GM23248 (cell line): ENCODE measurements at regions not wholly inside any gene's neighbourhood (a gene's known extent, or its start where the extent isn't known, plus 50 kb on each side); places are given as distances from the start of the nearest gene placed in this dataset.

ENCODE experiments used
- DNase-seq: peaks from one replicate; pipeline ENCODE4 v3.0.0-alpha.2; 2015
- H2AFZ ChIP-seq: fragments of 200-600 bp; sonication (generic); 2 replicates; pipeline ENCODE4 v1.6.1; 2016; ENCODE audit warnings: antibody characterized with exemption
- H3F3A ChIP-seq: fragments of 200-600 bp; sonication (generic); 2 replicates; pipeline ENCODE4 v1.6.1; 2016; ENCODE audit warnings: mild to moderate bottlenecking, antibody characterized with exemption, mixed run types; ENCODE audit not compliant: insufficient read depth
- H3K27ac ChIP-seq: fragments of 200-600 bp; sonication (generic); 2 replicates; pipeline ENCODE4 v1.5.1; 2016; ENCODE audit warnings: mild to moderate bottlenecking
- H3K27me3 ChIP-seq: fragments of 200-600 bp; sonication (generic); replicated peaks from 2 replicates; pipeline ENCODE4 v1.6.1; 2016; ENCODE audit warnings: mild to moderate bottlenecking; ENCODE audit not compliant: insufficient read depth
- H3K36me3 ChIP-seq: fragments of 200-600 bp; sonication (generic); 2 replicates; pipeline ENCODE4 v1.6.1; 2016; ENCODE audit warnings: low read depth, mild to moderate bottlenecking
- H3K4me1 ChIP-seq: fragments of 200-600 bp; sonication (generic); 2 replicates; pipeline ENCODE4 v1.6.1; 2016; ENCODE audit warnings: mild to moderate bottlenecking; ENCODE audit not compliant: insufficient read depth
- H3K4me2 ChIP-seq: fragments of 200-600 bp; sonication (generic); one replicate; pipeline ENCODE4 v1.6.1; 2016; ENCODE audit warnings: mild to moderate bottlenecking; ENCODE audit not compliant: unreplicated experiment
- H3K4me3 ChIP-seq: fragments of 200-600 bp; sonication (generic); 2 replicates; pipeline ENCODE4 v1.5.1; 2016; ENCODE audit warnings: mild to moderate bottlenecking
- H3K79me2 ChIP-seq: fragments of 200-600 bp; sonication (generic); 2 replicates; pipeline ENCODE4 v1.6.1; 2016; ENCODE audit warnings: mild to moderate bottlenecking; ENCODE audit not compliant: insufficient read depth
- H3K9ac ChIP-seq: fragments of 200-600 bp; sonication (generic); 2 replicates; pipeline ENCODE4 v1.6.1; 2016; ENCODE audit warnings: mild to moderate bottlenecking
- H3K9me2 ChIP-seq: fragments of 200-600 bp; sonication (generic); 2 replicates; pipeline ENCODE4 v1.6.1; 2016; ENCODE audit warnings: mixed run types, mild to moderate bottlenecking, moderate library complexity; ENCODE audit not compliant: insufficient read depth
- H3K9me3 ChIP-seq: fragments of 200-600 bp; sonication (generic); one replicate; pipeline ENCODE4 v1.6.1; 2017; ENCODE audit warnings: low read depth
- H4K20me1 ChIP-seq: fragments of 200-600 bp; sonication (generic); 2 replicates; pipeline ENCODE4 v1.6.0; 2016; ENCODE audit not compliant: insufficient read depth
- EZH2 ChIP-seq: fragments of 200-600 bp; sonication (generic); IDR thresholded peaks from 2 replicates; pipeline ENCODE4 v1.6.1; 2018; ENCODE audit warnings: antibody characterized with exemption, mild to moderate bottlenecking; ENCODE audit not compliant: insufficient read depth, poor library complexity, severe bottlenecking
- EZH2phosphoT487 ChIP-seq: fragments of 200-600 bp; sonication (generic); IDR thresholded peaks from 2 replicates; pipeline ENCODE4 v1.6.1; 2018; ENCODE audit warnings: antibody characterized with exemption, moderate library complexity, mild to moderate bottlenecking, low read depth; ENCODE audit not compliant: insufficient read depth
- WGBS, 2 experiments: methylation state at CpG; one replicate each; pipeline ENCODE4 v1.1.6; 2015 to 2017; ENCODE audit warnings: low lambda C conversion rate in 2 of 2, low coverage in 1 of 2; ENCODE audit errors: missing lambda C conversion rate in 2 of 2; 5-methylcytosine and 5-hydroxymethylcytosine counted together
- in situ Hi-C: fragments of 300-500 bp; cut with MboI; formaldehyde crosslinking; loops from 2 replicates; pipeline ENCODE4 v1.15.0; 2020

GRCh38 chr13:80669112-80669511 is 328.2 kb upstream of the SPRY2 start:
- H3F3A ChIP-seq = no peaks in the 10 kb centered on the region
- H3K27me3 ChIP-seq = no peaks in the 10 kb centered on the region
- no peak overlapping the region for H3K27ac ChIP-seq
- H2AFZ ChIP-seq = no peak overlapping the region
- no peaks in the 10 kb centered on the region for H3K9me2 ChIP-seq
- no peak for TF ChIP-seq EZH2phosphoT487
- TF ChIP-seq EZH2 = no peak
- no peak overlapping the region for H3K4me2 ChIP-seq
- H3K79me2 ChIP-seq = no peaks in the 10 kb centered on the region
- in situ Hi-C loops = no loop called here
- H3K4me1 ChIP-seq = no peaks in the 10 kb centered on the region
- no peaks in the 10 kb centered on the region for H4K20me1 ChIP-seq
- WGBS, 2 experiments = 36% methylated on average over 1 of the region's 1 CpG
- DNase-seq = no peak
- no peak overlapping the region for H3K4me3 ChIP-seq
- no peaks in the 10 kb centered on the region for H3K36me3 ChIP-seq
- no peak overlapping the region for H3K9ac ChIP-seq
- no peaks in the 10 kb centered on the region for H3K9me3 ChIP-seq

- no peak for DNase-seq
- Histone ChIP-seq H3K4me1 (no peaks in the 10 kb centered on the region), H3K27me3 (no peaks in the 10 kb centered on the region), H3K79me2 (no peaks in the 10 kb centered on the region), H3K9me3 (no peaks in the 10 kb centered on the region), H3F3A (no peaks in the 10 kb centered on the region), H2AFZ (no peak overlapping the region), H3K36me3 (no peaks in the 10 kb centered on the region), H3K4me3 (no peak overlapping the region), H3K4me2 (no peak overlapping the region), H3K9me2 (no peaks in the 10 kb centered on the region), H3K9ac (no peak overlapping the region), H3K27ac (no peak overlapping the region), H4K20me1 (no peaks in the 10 kb centered on the region)
- no peak for TF ChIP-seq EZH2
- TF ChIP-seq EZH2phosphoT487 = no peak
- in situ Hi-C loops = no loop called here
- 31 to 51% methylated on average over 2 of the region's 2 CpGs for WGBS, 2 experiments
Measured at GRCh38 chr13:80668452-80668851, 327.5 kb upstream of the SPRY2 start.

GRCh38 chr13:80666782-80667552 is 326.0 kb upstream of the SPRY2 start:
- no peaks in the 10 kb centered on the region for H4K20me1 ChIP-seq
- TF ChIP-seq EZH2phosphoT487 (no peak), EZH2 (no peak)
- H3K36me3 ChIP-seq = no peaks in the 10 kb centered on the region
- no peaks in the 10 kb centered on the region for H3K27me3 ChIP-seq
- WGBS, 2 experiments = 4 to 8% methylated on average over 1 of the region's 1 CpG
- H3F3A ChIP-seq = no peaks in the 10 kb centered on the region
- H3K27ac ChIP-seq = no peak overlapping the region
- H3K9me2 ChIP-seq = no peaks in the 10 kb centered on the region
- H3K4me2 ChIP-seq = no peak overlapping the region
- DNase-seq = no peak
- no peaks in the 10 kb centered on the region for H3K9me3 ChIP-seq
- no peaks in the 10 kb centered on the region for H3K4me1 ChIP-seq
- H3K9ac ChIP-seq = no peak overlapping the region
- in situ Hi-C loops = no loop called here
- no peak overlapping the region for H2AFZ ChIP-seq
- H3K79me2 ChIP-seq = no peaks in the 10 kb centered on the region
- no peak overlapping the region for H3K4me3 ChIP-seq

GRCh38 chr13:80665792-80666333 is 324.9 kb upstream of the SPRY2 start:
- TF ChIP-seq EZH2 (no peak), EZH2phosphoT487 (no peak)
- Histone ChIP-seq H4K20me1 (no peaks in the 10 kb centered on the region), H3K4me2 (no peak overlapping the region), H3F3A (no peaks in the 10 kb centered on the region), H3K9me3 (no peaks in the 10 kb centered on the region), H3K27me3 (no peaks in the 10 kb centered on the region), H3K36me3 (no peaks in the 10 kb centered on the region), H3K79me2 (no peaks in the 10 kb centered on the region), H2AFZ (no peak overlapping the region), H3K4me1 (no peaks in the 10 kb centered on the region), H3K27ac (no peak overlapping the region), H3K9me2 (no peaks in the 10 kb centered on the region), H3K4me3 (no peak overlapping the region), H3K9ac (no peak overlapping the region)
- 3 to 24% methylated on average over 3 of the region's 3 CpGs for WGBS, 2 experiments
- no peak for DNase-seq
- in situ Hi-C loops = no loop called here
